ENCODE measurements at regions not wholly inside any gene's neighbourhood (a gene's known extent, or its start where the extent isn't known, plus 50 kb on each side); places are given as distances from the start of the nearest gene placed in this dataset.
A peak's percentile ranks its signal among the peaks of the same experiment; 100 is the strongest.
"Not testable (repeated sequence)": the region's sequence is repeated elsewhere in the genome, so short reads cannot be mapped to it uniquely, and the experiment has no call there.

DNA sequence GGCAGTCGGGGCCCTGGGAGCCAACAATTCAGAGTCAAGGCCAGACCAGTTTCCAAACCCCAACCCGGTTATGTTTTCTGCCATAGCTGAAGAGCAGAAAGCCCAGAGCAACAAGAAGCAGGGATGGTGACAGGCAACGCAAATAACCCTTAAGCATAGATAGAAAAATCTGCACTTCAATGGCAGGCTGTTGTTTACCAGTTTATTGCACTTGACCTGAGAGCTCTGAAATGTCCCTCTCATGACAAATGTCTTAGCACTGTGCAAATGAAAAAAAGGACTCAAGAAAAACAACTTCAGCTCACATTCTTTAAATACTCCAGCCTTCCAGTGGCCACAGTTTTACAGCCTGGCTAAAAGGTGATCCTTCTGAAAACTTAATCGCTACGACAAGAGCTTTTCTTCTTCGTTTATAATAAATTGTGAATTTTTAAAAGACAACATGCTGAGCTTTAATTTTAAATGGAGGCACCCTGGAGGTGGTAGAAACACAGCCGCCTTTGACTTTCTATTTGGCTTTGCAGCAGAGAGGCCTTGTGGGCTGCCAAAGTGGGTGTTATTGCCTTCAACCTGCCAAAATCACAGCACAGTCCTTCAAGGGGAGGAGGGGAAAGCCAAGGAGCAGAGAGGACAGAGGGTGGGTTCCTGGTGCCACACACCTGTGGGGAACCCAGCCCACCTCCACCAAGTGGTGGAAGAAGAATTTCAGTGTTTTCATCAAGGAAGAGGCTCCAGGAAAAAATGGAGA is 289.5 kb upstream of the CDYL start:
- peak in 1 of 3 experiments; percentile 28 for DNase-seq

DNA sequence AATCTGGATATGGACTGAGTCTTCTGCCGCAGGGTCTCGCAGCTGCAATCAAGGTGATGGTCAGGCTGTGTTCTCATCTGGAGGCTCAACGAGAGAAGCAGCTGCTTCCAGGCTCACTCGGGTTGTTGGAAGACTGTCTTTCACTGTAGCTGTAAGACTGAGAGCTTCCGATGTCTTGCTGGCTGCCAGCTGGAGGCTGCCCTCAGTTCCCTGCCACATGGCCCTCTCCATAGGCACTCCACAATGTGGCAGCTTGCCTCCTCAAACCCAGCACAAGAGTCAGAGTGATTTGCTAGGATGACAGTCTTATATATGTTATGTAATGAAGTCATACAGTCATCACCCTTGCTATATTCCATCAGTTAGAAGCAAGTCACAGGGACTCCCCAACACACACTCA is 290.5 kb upstream of the CDYL start:
- no peak for DNase-seq

DNA sequence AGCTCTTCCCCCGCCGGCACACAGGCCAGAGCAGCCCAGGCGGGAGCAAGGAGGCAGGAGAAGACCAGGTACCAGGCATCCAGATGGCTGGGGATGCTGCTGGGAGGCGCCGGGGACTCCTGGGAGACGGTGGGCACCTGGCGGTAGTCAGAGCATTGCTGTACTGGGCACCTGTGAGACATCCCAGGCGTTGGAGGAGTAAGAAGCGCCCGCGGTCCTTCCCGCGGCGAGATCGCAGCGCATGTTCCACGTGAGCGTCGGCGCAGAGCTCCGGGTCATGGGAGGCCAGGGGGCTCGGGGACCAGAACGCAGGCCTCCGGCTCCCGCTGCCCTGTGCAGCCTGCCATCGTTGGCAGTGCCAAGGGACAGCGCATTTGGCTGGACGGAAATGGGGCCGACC is 293.7 kb upstream of the CDYL start:
- no peak for DNase-seq

DNA sequence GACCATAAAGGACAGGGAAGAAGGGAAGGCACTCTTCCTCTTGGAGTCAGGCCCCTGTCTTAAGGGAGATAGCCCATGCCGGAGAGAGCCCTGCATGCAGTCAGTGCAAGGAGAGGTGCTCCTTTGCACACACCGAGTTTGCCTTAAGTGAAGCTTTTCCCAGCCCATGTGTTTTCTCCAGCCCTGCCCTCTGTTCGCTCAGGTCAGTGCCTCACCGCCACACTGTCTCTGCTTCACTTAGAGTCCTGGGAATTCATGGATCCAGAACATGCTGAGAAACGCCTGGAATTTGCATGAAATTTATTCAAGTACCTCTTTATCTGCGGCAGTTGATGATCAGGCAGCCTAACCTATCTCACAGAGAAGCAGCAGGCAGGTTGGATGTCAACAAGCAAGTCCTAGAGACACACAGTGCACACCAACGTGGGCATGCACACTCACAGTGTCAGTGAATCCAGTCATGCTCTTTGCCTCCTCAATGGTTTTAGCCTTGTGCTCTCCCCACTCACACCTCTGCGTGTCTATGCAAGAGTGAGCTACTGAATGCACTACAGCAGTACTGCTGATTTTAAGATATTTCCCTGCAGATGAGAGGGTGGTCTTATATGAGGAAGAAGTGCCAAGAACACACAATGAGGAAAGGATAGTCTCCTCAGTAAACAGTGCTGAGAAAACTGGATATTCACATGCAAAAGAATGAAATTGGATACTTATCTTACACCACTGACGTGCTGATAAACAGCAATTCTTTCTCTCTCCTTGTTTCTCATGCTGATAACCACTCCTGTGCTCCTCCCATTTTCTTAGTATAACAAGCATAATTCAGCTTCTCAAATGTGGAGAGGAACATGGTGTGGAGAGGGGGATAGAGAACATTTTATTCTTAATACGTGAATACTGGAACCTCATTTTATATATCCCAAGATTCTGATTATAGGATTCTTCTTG is 295.1 kb upstream of the CDYL start:
- DNase-seq, result peak in 1 of 3 experiments; percentile 60

DNA sequence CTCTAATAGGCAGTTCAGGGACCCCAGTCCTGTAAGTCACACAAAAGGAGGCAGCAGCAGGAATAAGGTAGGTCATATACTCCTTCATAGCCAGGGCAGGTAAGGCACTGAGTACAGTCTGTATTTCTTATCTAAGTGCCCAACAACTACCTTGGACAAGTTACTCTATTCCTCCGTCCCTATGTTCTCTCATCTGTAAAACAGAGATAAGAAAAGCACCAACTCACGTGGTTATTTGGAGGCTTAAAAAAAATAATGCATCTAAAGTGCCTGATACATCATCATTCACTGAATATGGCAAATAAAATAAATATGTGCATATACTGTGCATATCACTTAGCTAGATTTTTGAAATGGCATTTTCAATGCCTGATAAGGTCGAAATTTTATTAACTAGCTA is 298.1 kb upstream of the CDYL start:
- DNase-seq, result no peak

DNA sequence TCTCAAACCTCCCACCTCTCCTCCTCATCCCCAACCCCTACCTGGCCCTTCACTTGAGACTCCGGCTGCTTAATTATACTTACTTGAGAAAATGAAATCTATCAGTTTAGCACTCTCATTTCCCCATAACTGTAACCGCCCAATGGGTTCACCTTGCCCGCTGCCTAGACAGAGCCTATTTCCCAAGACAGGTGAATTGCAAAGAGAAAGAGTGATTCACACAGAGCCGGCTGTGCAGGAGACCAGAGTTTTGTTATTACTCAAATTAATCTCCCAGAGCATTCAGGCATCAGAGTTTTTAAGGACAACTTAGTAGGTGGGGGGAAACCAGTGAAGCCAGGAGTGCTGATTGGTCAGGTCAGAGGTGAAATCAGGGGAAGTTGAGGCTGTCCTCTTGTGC is 301.4 kb upstream of the CDYL start:
- no peak for DNase-seq

DNA sequence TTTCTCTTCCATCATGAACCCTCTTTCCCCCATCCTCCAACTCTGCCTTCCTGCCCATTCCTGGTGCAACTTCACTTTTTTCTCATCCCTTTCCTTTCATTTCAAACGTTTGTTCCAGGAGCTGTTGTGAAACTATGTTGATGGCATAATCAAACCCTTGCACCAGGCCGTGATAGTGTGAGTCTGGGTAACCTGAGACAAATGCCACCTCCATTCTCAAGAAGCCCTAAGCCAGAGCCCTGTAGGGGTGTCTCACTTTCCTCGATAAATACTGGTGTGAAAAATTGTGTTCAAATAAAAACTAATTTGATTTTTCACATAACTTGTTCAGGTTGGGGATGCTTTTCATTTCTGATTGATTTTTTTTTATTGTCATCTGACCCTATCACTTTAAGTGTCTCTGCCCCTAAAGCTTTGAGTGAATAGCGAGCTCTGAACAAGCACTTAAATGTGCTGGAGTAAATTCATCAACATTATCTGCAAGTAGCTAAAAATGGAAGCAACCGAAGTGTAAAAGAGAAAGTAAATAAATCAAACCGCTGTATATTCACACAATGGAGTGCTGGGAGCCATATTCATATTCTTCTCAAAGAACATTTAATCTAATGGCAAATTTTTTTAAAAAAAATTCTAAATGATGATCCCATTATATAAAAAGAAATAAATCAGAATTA is 303.1 kb upstream of the CDYL start:
- DNase-seq, result peak in 1 of 3 experiments; percentile 87

DNA sequence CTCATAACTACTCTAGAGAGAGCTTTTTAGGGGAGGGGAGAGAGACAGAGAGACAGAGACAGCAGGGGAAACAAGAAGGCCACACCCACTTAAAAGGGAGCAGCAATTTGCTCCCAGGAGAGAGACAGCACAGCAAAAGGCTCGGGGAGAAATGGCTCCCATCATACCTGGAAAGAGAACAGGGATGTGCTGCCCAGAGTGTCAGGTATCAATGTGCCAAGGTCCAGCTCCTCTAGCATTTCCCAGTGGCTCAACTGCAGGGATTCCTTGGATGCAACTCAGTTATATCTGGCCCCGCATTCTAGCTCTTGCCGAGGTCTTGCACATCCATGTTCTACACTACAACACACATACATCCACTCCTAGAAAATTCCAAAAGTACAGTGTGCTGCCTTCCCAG is 304.0 kb upstream of the CDYL start:
- no peak for DNase-seq

DNA sequence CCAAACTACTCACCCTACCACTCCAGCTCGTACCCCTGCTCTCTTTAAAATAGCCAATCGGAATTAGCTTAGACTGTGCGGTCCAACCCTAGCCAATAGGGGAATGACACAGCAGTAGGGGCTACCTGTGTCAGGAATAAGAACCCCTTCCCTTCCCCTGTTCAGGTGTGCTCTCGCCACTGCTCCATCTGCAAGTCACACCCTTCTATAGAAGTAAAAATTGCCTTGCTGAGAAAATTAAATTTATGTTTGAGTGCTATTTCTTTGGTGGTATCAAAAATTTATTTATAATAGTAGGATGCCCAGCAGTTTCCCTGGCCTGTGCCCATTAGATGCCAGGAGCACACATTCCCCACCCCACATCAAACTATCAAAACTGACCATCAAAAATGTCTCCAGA is 304.7 kb upstream of the CDYL start:
- DNase-seq, result not testable (repeated sequence)

DNA sequence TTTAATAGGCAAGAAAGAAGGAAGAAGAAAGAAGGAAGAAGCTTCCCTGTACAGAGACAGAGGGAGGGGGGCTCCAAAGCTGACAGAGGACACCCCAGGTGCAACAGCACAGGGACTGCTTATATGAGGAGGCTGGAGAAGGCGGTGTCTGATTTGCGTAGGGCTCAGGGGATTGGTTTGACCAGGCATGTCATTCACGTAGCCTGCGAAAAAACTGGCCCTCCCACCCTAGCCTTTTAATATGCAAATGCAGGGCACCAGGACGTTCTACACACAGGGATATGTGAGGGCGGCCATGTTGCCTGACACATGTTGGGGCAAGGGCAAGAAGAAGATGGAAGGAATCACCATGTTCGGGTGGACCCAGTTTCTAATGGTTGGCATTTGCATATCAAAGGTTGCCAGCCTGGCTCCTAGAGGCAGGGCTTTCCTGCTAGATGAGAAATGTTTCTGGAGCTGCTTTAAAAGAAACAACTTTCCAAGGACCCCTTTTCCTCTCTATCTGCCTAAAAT is 305.4 kb upstream of the CDYL start:
- no peak for DNase-seq

DNA sequence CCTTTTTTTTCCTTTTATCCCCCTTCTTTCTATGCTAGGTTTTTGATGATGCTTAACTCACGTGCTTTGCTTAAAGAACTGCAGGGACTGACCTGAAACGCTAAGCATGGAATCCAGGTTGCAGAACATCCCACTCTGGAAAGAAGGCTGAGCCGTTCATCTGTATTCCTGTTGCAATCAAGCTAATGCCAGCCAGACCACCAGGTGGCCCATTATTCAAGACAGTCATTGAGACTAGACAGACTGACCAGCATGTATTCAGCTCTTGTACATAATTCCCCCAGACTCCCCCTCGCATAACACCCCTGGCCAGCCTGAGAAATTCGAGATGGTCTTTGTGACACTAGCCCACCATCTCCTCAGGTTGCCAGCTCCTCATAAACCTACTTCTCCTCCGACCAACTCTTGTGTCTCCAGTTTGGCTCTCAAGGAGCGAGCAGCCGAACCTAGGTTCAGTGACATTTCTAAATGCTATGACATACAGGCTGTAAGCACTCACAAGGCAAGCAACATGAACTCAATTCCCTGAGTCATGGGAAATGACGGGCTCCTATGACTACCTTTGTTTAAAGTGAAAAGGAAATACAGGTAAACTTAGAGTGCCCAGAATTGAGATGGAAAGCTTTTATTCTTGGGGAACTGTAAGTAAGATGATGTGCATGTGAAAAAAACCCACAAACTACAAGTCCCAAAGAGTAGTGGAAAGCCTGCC is 309.3 kb upstream of the CDYL start:
- peak in 1 of 3 experiments; percentile 18 for DNase-seq

DNA sequence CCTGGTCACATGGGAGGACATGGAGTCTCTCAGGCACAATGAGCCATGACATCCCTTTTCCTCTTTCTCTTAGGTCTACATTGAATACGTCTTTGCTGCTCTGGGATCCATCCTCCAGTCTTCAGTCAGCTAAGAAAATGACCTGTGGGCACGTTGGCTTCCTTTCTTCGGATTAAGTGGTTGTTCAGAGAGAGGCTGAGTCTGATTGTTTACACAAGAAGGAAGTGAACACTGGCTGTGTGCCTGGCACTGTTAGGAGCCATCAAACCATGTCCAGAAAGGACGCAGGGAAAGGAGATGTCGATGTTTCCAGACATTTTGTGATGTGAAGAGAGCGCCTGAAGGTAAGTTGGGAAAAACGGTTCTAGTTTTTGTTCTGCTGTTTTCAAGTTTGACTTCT is 309.9 kb upstream of the CDYL start:
- DNase-seq, result peak in 2 of 3 experiments; percentile 11 to 63

DNA sequence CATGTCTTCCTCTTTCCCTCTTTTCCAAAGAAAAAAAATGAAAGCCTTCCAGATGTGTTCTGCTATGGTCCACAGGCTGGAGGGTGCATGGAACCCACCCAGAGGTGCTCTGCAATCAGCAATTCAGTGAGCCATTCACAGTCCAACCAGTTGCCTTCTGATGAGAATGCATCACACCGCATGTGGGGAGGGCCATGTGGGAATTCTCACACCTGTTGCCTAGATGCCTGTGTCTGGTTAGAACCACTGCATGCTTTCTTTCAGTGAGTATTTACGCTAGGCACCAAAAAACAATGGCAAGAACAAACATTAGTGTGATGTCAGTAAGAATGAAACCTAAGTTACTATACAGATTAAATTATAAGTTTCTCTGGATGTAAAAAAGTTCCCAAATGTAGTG is 311.6 kb upstream of the CDYL start:
- DNase-seq, result no peak

DNA sequence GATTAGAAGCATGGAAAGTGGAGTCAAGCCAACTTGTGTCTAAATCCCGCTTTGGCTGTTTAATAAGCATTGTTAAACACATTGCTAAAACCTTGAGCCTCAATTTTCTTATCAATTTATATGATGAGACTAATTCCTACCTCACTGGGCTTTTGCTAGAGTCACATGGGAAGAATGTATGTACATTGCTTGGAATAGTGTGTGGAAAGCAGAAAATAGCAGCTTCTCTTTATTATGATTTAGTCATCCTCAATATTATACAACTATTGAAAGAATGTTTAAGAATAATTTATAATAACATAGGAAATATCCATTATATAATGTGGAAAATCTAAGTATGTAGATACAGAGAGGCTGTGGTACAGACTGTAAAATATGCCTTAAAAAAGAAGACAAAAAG is 313.0 kb upstream of the CDYL start:
- DNase-seq, result no peak

DNA sequence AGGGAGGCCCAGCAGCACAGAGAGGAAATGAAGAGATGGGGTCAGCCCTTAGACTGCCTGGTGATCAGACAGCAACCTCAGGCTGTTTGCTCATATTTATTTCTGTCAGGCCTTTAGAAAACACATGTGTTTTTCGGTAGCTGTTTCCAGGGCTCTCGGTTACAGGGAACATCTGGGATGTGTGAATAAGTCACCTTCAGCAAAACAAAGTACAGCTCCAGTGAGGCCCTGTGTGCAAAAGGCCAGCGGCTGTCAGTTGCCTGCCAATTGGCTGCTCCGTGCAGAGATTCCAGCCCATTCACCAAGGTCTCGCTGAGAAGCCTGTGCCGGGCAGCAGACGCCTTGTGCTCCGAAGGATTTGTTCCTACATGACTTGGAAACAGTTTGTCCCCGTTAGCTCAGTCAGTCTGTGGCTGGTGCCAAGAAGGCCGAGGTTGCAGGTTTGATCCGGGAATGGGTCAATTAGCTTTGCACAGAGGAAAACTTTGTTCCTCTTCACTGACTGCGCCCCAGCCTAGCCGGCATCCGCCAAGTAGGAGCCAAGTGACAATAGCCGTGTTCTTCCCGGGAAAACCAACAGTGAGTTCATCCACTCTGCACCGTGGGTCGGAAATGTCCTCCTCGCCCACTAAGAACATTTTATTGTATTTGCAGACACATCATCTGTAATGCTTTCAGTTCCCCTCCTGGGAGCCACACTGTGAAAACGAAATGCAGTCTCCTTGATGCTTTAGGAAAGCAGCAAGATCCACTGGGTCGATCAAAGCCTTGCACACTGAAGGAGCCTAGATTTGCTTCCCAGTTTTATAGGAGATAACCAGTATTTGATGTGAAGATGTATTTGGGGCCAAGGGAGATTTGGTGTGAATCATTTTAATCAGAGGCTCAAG is 315.4 kb upstream of the CDYL start:
- DNase-seq, result no peak

DNA sequence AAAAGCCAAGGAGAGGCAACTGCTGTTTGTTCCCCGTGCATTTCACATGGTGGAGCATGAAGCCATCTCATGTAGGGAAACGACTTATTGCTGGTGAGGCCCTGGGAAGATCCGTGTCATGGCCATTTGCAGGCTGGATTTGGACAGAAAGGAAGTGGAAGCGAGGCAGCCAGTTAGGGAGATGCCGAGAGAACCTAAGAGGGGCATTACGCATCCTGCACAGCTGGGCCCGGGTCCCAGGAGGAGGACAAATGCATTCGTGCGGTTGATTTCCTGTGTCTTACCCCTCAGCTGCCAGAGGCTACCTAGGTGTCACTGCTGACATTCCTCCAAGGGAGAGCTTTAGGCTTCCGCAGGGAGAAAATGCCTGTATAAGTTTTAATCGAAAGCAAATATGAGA is 316.2 kb upstream of the CDYL start:
- no peak for DNase-seq

DNA sequence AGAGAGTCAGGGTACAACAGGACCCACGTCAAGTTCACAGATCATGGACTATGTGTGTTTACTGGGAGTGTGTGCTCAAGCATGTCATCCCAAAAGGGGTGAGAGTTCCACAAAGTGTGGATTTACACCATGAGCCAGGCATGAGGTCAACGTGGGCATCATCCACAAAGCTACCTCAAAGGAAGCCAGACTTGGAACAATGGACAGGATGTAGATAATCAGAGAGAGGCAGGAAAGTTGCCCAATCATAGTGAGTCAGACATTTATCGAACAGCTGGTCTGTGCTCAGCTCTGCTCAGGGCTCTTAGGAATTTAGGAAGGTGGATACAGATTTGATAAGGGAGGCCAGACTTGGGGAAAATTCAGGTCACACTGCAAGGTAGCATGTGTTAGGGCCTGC is 317.2 kb upstream of the CDYL start:
- no peak for DNase-seq

DNA sequence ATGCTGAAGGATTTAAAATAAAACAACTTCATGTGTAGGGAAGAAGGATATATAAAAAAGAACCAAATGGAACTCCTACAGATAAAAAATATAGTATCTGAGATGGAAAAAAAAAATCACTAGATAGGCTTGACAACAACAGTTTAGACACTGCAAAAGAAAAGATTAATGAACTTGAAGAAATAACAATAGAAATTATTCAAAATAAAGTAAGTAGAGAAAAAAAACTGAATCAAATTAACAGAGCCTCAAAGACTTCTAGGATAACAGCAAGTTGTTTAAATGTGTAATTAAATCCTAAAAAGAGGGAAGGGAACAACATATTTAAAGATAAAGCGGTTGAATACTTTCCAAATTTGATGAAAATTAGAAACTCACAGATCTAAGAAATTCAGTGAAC is 316.3 kb upstream of the ECI2 start:
- DNase-seq, result no peak

DNA sequence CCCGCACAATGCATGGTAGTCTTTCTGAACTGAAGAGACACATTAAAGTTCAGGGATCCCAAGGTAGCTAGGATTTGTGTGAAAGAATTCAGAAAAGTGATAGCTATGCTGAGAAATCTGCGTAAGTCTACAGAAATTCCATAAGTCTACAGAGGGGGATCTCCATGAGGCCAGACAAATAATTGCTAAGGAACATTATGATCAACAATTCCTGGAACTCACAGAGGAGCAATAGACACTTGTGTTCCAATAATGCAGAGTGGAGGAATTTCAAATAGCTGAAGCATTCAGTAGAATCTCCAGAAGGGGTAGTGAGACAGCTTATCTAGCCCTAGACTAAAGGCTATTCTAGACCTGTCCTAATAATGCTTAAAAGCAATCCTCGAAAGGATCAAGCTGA is 315.7 kb upstream of the ECI2 start:
- no peak for DNase-seq

DNA sequence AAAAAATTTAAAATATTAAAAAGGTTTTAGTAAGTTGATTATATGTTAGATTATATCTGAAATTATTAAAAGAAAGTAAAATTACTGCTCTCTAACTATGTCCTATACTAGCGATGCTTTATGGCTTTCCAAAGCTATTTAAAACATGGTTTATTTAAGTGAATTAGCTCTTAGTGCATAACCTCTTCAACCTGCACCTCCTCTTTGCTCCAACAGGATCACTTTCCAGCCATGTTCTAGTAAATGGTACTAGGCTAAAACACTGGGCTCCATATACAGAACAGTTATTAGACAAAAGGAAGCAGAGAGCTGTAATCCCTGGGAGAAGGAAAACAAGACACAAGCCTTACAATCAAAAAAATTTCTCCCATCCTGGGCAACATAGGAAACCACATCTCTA is 314.9 kb upstream of the ECI2 start:
- no peak for DNase-seq

DNA sequence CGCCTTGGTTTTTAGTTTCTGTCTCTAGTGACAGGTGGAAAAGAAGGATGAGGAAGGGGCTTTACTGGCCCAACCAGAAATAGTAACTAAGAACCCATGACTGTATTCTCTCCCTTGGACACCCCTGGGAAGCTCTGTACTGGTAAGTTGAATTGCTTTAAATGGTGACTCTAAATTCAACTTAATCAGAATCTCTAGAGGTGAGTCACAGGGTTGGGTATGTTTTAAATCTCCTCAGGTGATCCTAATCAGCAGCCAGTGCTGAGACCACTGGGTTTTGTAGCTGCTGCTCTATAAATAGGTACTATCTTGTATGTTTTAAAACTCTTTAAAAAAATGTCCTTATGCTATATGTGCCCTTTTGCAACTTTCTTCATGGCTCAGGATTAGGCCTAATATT is 314.0 kb upstream of the ECI2 start:
- no peak for DNase-seq

DNA sequence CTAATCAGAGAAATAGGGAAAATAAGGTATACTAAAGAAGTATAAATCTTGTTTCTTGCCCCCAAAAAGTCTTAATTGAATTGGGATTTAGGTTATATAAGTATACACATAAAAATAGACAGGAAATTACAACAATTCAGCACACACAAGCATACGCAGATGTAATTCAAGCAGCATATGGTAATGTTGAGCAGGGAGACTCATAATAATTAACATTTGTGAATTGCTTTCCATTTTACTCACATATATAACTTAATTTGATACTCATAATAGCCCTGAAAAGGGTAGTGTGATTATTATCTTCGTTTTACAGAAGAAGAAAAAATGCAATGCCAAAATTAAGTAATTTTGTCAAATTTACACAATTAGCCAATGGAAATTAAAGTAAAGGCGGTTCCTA is 313.5 kb upstream of the ECI2 start:
- no peak for DNase-seq
